HepG2 (cell line): ENCODE measurements at regions not wholly inside any gene's neighbourhood (a gene's known extent, or its start where the extent isn't known, plus 50 kb on each side); places are given as distances from the start of the nearest gene placed in this dataset.
A peak's percentile ranks its signal among the peaks of the same experiment; 100 is the strongest.

Source experiments
- ATAC-seq: fragments of 200-7000 bp; cut with Tn5 transposase; 3 replicates; pipeline ENCODE4 v1.9.1; 2020; ENCODE audit warnings: mild to moderate bottlenecking, moderate library complexity
- BruUV-seq: library from RNA; stranded (reverse); fragments of 400-500 nt; replicated peaks from 2 replicates; lab custom pipeline; 2021; lab: Mats Ljungman, UMichigan
- CTCF ChIA-PET: fragments of 300-600 bp; formaldehyde crosslinking; extraction: SDS; loops from one replicate; lab custom pipeline; 2021; ENCODE audit warnings: low total read pairs, inconsistent platforms, low intra/inter-chr PET ratio; lab: Yijun Ruan, JAX
- POLR2A ChIA-PET: fragments of 350-600 bp; sonication (Branson Sonifier 250); formaldehyde crosslinking; loops from one replicate; lab custom pipeline; 2020; ENCODE audit warnings: antibody characterized with exemption, inconsistent platforms; lab: Yijun Ruan, JAX
- DNase-seq: peaks from one replicate; pipeline ENCODE4 v3.0.0-alpha.2; 2015; ENCODE audit warnings: low spot score
- FAIRE-seq: peaks from 3 replicates; lab custom pipeline; 2011; peaks lifted over from hg19 to GRCh38; lab: Jason Lieb, UNC
- H2AFZ ChIP-seq: one replicate; pipeline ENCODE4 v1.6.1; 2011; ENCODE audit warnings: low read length, inconsistent platforms
- H3K27ac ChIP-seq: fragments of 300-600 bp; 3 replicates; pipeline ENCODE4 v1.8.0; 2011; ENCODE audit warnings: mixed run types, mild to moderate bottlenecking, mixed read lengths, low read length, inconsistent platforms; ENCODE audit not compliant: insufficient read depth; ENCODE audit errors: extremely low read length
- H3K27me3 ChIP-seq, 2 experiments: fragments of 200-600 bp in 1 of 2; 2 replicates in 1 of 2; 3 replicates in 1 of 2; pipeline versions ENCODE4 v1.6.0 to v1.8.0; 2011; ENCODE audit warnings: low read length in 2 of 2, mild to moderate bottlenecking in 2 of 2, moderate library complexity in 2 of 2, inconsistent platforms in 1 of 2; ENCODE audit not compliant: insufficient read depth in 2 of 2, control insufficient read depth in 1 of 2
- H3K36me3 ChIP-seq, 2 experiments: fragments of 200-600 bp in 1 of 2; replicated peaks in 1 of 2; 2 replicates in 1 of 2; 3 replicates in 1 of 2; pipeline versions ENCODE4 v1.5.1 to v1.8.0; 2011; ENCODE audit warnings: low read length in 2 of 2, inconsistent platforms in 1 of 2; ENCODE audit not compliant: insufficient read depth in 2 of 2, control insufficient read depth in 1 of 2
- H3K4me1 ChIP-seq: 2 replicates; pipeline ENCODE4 v1.5.1; 2012; ENCODE audit warnings: low read length, inconsistent platforms; ENCODE audit not compliant: insufficient read depth
- H3K4me2 ChIP-seq: 2 replicates; pipeline ENCODE4 v1.6.0; 2011; ENCODE audit warnings: low read depth, low read length, inconsistent platforms
- H3K4me3 ChIP-seq, 3 experiments: fragments of 200-600 bp in 1 of 3; sonication (generic), shearing (Covaris generic) in 1 of 3; replicated peaks in 1 of 3; 2 replicates each; pipeline ENCODE4 v1.5.1; 2011 to 2016; ENCODE audit warnings: low read length in 3 of 3, inconsistent platforms in 2 of 3, low read depth in 2 of 3, mild to moderate bottlenecking in 2 of 3, control low read depth in 1 of 3, mixed read lengths in 1 of 3; ENCODE audit not compliant: insufficient read depth in 1 of 3
- H3K79me2 ChIP-seq: one replicate; pipeline ENCODE4 v1.6.1; 2011; ENCODE audit warnings: low read length, inconsistent platforms; ENCODE audit not compliant: insufficient read depth
- H3K9ac ChIP-seq: 2 replicates; pipeline ENCODE4 v1.6.0; 2011; ENCODE audit warnings: mild to moderate bottlenecking, low read depth, low read length, inconsistent platforms; ENCODE audit not compliant: insufficient read depth
- H3K9me3 ChIP-seq: 2 replicates; pipeline ENCODE4 v1.5.1; 2012; ENCODE audit warnings: mild to moderate bottlenecking, low read length
- H4K20me1 ChIP-seq: 2 replicates; pipeline ENCODE4 v1.6.0; 2011; ENCODE audit warnings: inconsistent platforms, mild to moderate bottlenecking, low read length, moderate library complexity; ENCODE audit not compliant: insufficient read depth
- CEBPZ ChIP-seq: IDR thresholded peaks from 2 replicates; pipeline ENCODE4 v1.6.1; 2012; ENCODE audit warnings: low read length, improper control_type of control experiment
- DNMT3B ChIP-seq: conservative IDR thresholded peaks from 2 replicates; pipeline ENCODE4 v1.6.1; 2016; ENCODE audit warnings: missing biosample characterization, control low read depth
- JDP2 ChIP-seq: sonication (generic); formaldehyde crosslinking; IDR thresholded peaks from 2 replicates; pipeline ENCODE4 v1.8.1; 2022; ENCODE audit warnings: missing genetic modification reagents, borderline replicate concordance
- MAFK ChIP-seq, 2 experiments: IDR thresholded peaks in 1 of 2; conservative IDR thresholded peaks in 1 of 2; 2 replicates each; pipeline ENCODE4 v1.6.1; 2011; ENCODE audit warnings: improper control_type of control experiment in 2 of 2, low read length in 2 of 2
- PAWR ChIP-seq: sonication (generic); formaldehyde crosslinking; IDR thresholded peaks from 2 replicates; pipeline ENCODE4 v1.4.0; 2020; ENCODE audit warnings: missing genetic modification reagents, mild to moderate bottlenecking, borderline replicate concordance
- TBL1XR1 ChIP-seq: fragments of 150-350 bp; IDR thresholded peaks from 2 replicates; pipeline ENCODE4 v1.6.1; 2014; ENCODE audit warnings: borderline replicate concordance, low read length; ENCODE audit not compliant: partially characterized antibody
- THYN1 ChIP-seq: sonication (generic); formaldehyde crosslinking; IDR thresholded peaks from 2 replicates; pipeline ENCODE4 v1.8.1; 2023; ENCODE audit warnings: low read depth, mild to moderate bottlenecking, moderate library complexity, missing genetic modification reagents, borderline replicate concordance
- ZBTB2 ChIP-seq: sonication (generic); formaldehyde crosslinking; IDR thresholded peaks from 2 replicates; pipeline ENCODE4 v1.8.0; 2022; ENCODE audit warnings: low read depth, missing genetic modification reagents
- ZNF761 ChIP-seq: sonication (generic); formaldehyde crosslinking; conservative IDR thresholded peaks from 2 replicates; pipeline ENCODE4 v1.4.0; 2020; ENCODE audit warnings: mild to moderate bottlenecking, missing genetic modification reagents
- WGBS: methylation state at CpG from one replicate; pipeline ENCODE4 v1.1.6; 2017; ENCODE audit warnings: low lambda C conversion rate; 5-methylcytosine and 5-hydroxymethylcytosine counted together
- in situ Hi-C: cut with HindIII; loops from 2 replicates; pipeline ENCODE4 v1.10.0; 2017; ENCODE audit warnings: low pct_unique_long_range_greater_than_20kb; ENCODE audit not compliant: extremely low pct_ligation_motif_present
- intact Hi-C: fragments of 100-400 bp; cut with micrococcal nuclease; formaldehyde crosslinking; loops from one replicate; pipeline ENCODE4 v1.10.0; 2022; ENCODE audit not compliant: unreplicated experiment
- TF ChIP-seq, protein P1 (sequence below): sonication (generic); formaldehyde crosslinking; IDR thresholded peaks from 2 replicates; pipeline ENCODE4 v1.4.0; 2020; ENCODE audit warnings: missing genetic modification reagents, borderline replicate concordance

DNA sequence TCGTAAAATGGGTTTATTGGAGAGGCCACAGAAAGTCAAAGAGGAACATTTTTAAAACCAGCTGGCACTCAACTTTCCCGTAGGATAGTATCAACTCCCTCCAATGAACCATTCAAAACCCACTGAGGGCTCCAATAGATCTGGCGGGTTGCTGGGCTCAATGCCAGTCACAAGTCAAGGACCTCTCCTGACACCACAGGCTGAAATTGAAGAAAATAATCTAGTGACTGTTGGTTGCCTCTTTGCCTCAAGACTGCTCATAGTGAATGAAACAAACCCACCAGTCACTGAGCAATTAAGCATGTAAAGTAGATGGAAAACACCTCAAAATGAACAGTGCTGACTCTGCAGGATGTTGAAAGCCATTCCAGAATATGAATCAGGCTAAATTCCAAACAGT, 500.6 kb upstream of the AGTR1 start:
- POLR2A ChIA-PET, result no interaction called here
- no peak overlapping the region for H3K27ac ChIP-seq
- no peaks in the 10 kb centered on the region for H3K27me3 ChIP-seq
- peak in 1 of 2 experiments; percentile 49; a peak in 3 of 4 replicates for TF ChIP-seq MAFK (conservative IDR thresholded peaks at IDR 0.05 in 1 of 2, IDR thresholded peaks at IDR 0.05 in 1 of 2; ENCODE audit: low read length in 2 of 2)
- TF ChIP-seq TBL1XR1, result no peak
- CTCF ChIA-PET, result no interaction called here
- no peaks in the 10 kb centered on the region for H3K4me1 ChIP-seq
- H3K4me2 ChIP-seq, result no peak overlapping the region
- no peak overlapping the region for H3K4me3 ChIP-seq
- DNase-seq (no peak), ATAC-seq (no peak), FAIRE-seq (no peak)
- no TSS peak for BruUV-seq
- H3K79me2 ChIP-seq, result no peaks in the 10 kb centered on the region
- 11% methylated on average over 3 of the region's 3 CpGs for WGBS
- no peaks in the 10 kb centered on the region for H3K36me3 ChIP-seq
- H3K9me3 ChIP-seq, result no peaks in the 10 kb centered on the region
- no peaks in the 10 kb centered on the region for H4K20me1 ChIP-seq
- intact Hi-C loops, result no loop called here
- H2AFZ ChIP-seq, result no peak overlapping the region
- H3K9ac ChIP-seq, result no peak overlapping the region
- in situ Hi-C loops, result no loop called here

GRCh38 chr3:148202386-148202785, 495.3 kb upstream of the AGTR1 start:
- in situ Hi-C loops, result no loop called here
- Histone ChIP-seq H3K79me2 (no peaks in the 10 kb centered on the region), H3K4me3 (no peak overlapping the region), H4K20me1 (no peaks in the 10 kb centered on the region), H3K27ac (no peak overlapping the region), H3K27me3 (no peaks in the 10 kb centered on the region), H3K9ac (no peak overlapping the region), H3K4me2 (no peak overlapping the region), H2AFZ (no peak overlapping the region), H3K9me3 (no peaks in the 10 kb centered on the region), H3K4me1 (no peaks in the 10 kb centered on the region), H3K36me3 (no peaks in the 10 kb centered on the region)
- WGBS, result 0% methylated on average over 1 of the region's 1 CpG
- FAIRE-seq (no peak), DNase-seq (no peak), ATAC-seq (no peak)
- intact Hi-C loops, result no loop called here
- ChIA-PET POLR2A (no interaction called here), CTCF (no interaction called here)
- BruUV-seq, result no TSS peak
- TF ChIP-seq THYN1 (CRISPR knock-in tag) (no peak), ZBTB2 (CRISPR knock-in tag) (no peak), ZNF761 (CRISPR knock-in tag) (no peak), PAWR (CRISPR knock-in tag) (no peak), JDP2 (CRISPR knock-in tag) (no peak), CEBPZ (no peak), DNMT3B (no peak)
- TF ChIP-seq, protein P1, sequence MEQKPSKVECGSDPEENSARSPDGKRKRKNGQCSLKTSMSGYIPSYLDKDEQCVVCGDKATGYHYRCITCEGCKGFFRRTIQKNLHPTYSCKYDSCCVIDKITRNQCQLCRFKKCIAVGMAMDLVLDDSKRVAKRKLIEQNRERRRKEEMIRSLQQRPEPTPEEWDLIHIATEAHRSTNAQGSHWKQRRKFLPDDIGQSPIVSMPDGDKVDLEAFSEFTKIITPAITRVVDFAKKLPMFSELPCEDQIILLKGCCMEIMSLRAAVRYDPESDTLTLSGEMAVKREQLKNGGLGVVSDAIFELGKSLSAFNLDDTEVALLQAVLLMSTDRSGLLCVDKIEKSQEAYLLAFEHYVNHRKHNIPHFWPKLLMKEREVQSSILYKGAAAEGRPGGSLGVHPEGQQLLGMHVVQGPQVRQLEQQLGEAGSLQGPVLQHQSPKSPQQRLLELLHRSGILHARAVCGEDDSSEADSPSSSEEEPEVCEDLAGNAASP (CRISPR knock-in tag), result no peak
